Body of pancreas (tissue), 4 donors: ENCODE measurements at regions not wholly inside any gene's neighbourhood (a gene's known extent, or its start where the extent isn't known, plus 50 kb on each side); places are given as distances from the start of the nearest gene placed in this dataset.

Experiments used
- POLR2A ChIP-seq, 3 donors: fragments of 450-650 bp; IDR thresholded peaks; one replicate each; pipeline ENCODE4 v1.6.1; 2016; ENCODE audit warnings: antibody characterized with exemption in 3 of 3, mild to moderate bottlenecking in 2 of 3
- TF ChIP-seq, protein P1 (sequence below), 7 experiments: fragments of 450-650 bp in 4 of 7; fragments of 200-600 bp in 3 of 7; sonication (generic) in 3 of 7; IDR thresholded peaks; one replicate each; pipeline ENCODE4 v1.5.1; 2016 to 2019; ENCODE audit warnings: antibody characterized with exemption in 7 of 7

DNA sequence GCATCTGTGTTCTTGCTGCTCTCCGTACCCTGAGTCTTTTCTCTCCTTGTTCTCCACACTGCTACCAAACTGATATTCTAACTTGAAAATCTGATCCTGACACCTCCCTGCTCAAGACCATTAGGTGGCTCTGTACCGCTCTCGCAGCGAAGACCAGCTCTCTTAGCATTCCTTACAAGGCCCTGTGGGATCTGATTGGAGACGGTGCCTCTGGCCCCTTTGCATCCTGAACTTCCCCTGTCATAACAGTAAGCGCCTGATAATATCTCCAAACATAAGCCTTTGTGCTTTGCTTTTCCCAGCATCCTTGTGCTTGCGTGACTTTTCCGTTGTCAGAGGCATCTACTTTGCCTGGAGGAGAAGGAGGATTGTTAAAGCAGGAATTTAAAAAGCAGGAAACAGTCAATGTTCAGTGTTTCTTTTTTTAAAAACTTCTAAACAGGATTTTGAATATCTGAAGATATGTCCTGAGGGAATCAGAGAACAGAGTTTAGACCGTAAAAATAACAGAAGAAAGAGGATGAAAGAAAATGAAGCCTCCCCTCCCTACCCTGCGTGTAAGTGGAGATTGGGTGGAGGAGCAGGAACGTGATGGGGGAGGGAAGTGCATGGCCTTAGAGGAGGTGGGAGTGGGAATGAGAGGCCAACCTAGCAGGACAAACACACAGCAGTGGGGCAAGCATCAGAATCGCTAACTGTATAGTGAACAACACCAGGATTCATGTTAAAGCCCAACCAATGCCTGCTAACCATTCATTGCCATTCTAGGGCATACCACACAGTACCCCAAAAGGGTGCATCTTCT is 89.2 kb upstream of the STMND1 start:
- TF ChIP-seq, protein P1, sequence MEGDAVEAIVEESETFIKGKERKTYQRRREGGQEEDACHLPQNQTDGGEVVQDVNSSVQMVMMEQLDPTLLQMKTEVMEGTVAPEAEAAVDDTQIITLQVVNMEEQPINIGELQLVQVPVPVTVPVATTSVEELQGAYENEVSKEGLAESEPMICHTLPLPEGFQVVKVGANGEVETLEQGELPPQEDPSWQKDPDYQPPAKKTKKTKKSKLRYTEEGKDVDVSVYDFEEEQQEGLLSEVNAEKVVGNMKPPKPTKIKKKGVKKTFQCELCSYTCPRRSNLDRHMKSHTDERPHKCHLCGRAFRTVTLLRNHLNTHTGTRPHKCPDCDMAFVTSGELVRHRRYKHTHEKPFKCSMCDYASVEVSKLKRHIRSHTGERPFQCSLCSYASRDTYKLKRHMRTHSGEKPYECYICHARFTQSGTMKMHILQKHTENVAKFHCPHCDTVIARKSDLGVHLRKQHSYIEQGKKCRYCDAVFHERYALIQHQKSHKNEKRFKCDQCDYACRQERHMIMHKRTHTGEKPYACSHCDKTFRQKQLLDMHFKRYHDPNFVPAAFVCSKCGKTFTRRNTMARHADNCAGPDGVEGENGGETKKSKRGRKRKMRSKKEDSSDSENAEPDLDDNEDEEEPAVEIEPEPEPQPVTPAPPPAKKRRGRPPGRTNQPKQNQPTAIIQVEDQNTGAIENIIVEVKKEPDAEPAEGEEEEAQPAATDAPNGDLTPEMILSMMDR (IDR thresholded peaks at IDR 0.05): peak in 1 of 7 experiments; percentile 18
- no peak for TF ChIP-seq POLR2A (IDR thresholded peaks at IDR 0.05)
